ENCODE measurements at regions not wholly inside any gene's neighbourhood (a gene's known extent, or its start where the extent isn't known, plus 50 kb on each side); places are given as distances from the start of the nearest gene placed in this dataset.
"Not testable (repeated sequence)": the region's sequence is repeated elsewhere in the genome, so short reads cannot be mapped to it uniquely, and the experiment has no call there.

DNA sequence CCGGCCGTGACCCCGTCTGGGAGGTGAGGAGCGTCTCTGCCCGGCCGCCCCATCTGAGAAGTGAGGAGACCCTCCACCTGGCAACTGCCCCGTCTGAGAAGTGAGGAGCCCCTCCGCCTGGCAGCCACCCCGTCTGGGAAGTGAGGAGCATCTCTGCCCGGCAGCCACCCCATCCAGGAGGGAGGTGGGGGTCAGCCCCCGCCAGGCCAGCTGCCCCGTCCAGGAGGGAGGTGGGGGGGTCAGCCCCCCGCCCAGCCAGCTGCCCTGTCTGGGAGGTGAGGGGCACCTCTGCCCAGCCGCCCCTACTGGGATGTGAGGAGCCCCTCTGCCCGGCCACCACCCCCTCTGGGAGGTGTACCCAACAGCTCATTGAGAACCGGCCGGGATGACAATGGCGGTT, 428.7 kb downstream of the LTN1 start:
- H3K79me1 ChIP-seq (ENCODE audit: low read length); H3K36me3 ChIP-seq (ENCODE audit: control insufficient read depth in 1 of 2, insufficient read depth in 2 of 2, low read length in 2 of 2); H3K9me3 ChIP-seq (ENCODE audit: insufficient read depth, low read depth, low read length); H3K14ac ChIP-seq (ENCODE audit: low read length); H4K91ac ChIP-seq (ENCODE audit: low read depth, low read length); H2BK5ac ChIP-seq (ENCODE audit: low read depth, low read length, poor library complexity); H3K18ac ChIP-seq (ENCODE audit: low read length); H2BK120ac ChIP-seq (ENCODE audit: insufficient read depth, low read length, poor library complexity); DNase-seq; H4K8ac ChIP-seq (ENCODE audit: low read depth, low read length); H3K27ac ChIP-seq (ENCODE audit: low read depth, low read length); H3K4me3 ChIP-seq (ENCODE audit: low read depth, low read length); H3K79me2 ChIP-seq (ENCODE audit: control insufficient read depth, insufficient read depth, low read length, poor library complexity); H3K4me1 ChIP-seq (ENCODE audit: control insufficient read depth in 1 of 2, insufficient read depth in 2 of 2, low read length in 2 of 2); H2AFZ ChIP-seq (ENCODE audit: insufficient read depth, low read length, poor library complexity); H3K4me2 ChIP-seq (ENCODE audit: low read length); H3K4ac ChIP-seq (ENCODE audit: low read depth, low read length); H3K9ac ChIP-seq (ENCODE audit: low read length); H4K12ac ChIP-seq (ENCODE audit: low read depth, low read length); H3K27me3 ChIP-seq (ENCODE audit: insufficient read depth, low read length); H2AK5ac ChIP-seq (ENCODE audit: low read length); H3K23ac ChIP-seq (ENCODE audit: low read length); H2BK12ac ChIP-seq (ENCODE audit: low read length): not testable (repeated sequence)
- WGBS (ENCODE audit: extremely low coverage, insufficient coverage, insufficient read length): no CpG with 5 or more reads among the region's 18 CpGs

GRCh38 chr21:28561772-28562171, 430.9 kb downstream of the LTN1 start:
- H4K91ac ChIP-seq (ENCODE audit: low read depth, low read length): no peak overlapping the region
- no peak overlapping the region for H4K8ac ChIP-seq (ENCODE audit: low read depth, low read length)
- DNase-seq: no peak
- H3K4me3 ChIP-seq (ENCODE audit: low read depth, low read length): no peak overlapping the region
- no peak overlapping the region for H2AFZ ChIP-seq (ENCODE audit: insufficient read depth, low read length, poor library complexity)
- H3K4me1 ChIP-seq (ENCODE audit: control insufficient read depth in 1 of 2, insufficient read depth in 2 of 2, low read length in 2 of 2): no peaks in the 10 kb centered on the region
- no peak overlapping the region for H3K14ac ChIP-seq (ENCODE audit: low read length)
- H3K9ac ChIP-seq (ENCODE audit: low read length): no peak overlapping the region
- no peak overlapping the region for H3K18ac ChIP-seq (ENCODE audit: low read length)
- H3K27ac ChIP-seq (ENCODE audit: low read depth, low read length): no peak overlapping the region
- H2BK120ac ChIP-seq (ENCODE audit: insufficient read depth, low read length, poor library complexity): no peak overlapping the region
- H3K9me3 ChIP-seq (ENCODE audit: insufficient read depth, low read depth, low read length): no peaks in the 10 kb centered on the region
- no peaks in the 10 kb centered on the region for H3K79me2 ChIP-seq (ENCODE audit: control insufficient read depth, insufficient read depth, low read length, poor library complexity)
- no peak overlapping the region for H2BK12ac ChIP-seq (ENCODE audit: low read length)
- H3K36me3 ChIP-seq (ENCODE audit: control insufficient read depth in 1 of 2, insufficient read depth in 2 of 2, low read length in 2 of 2): no peaks in the 10 kb centered on the region
- H3K79me1 ChIP-seq (ENCODE audit: low read length): no peaks in the 10 kb centered on the region
- no peak overlapping the region for H3K4ac ChIP-seq (ENCODE audit: low read depth, low read length)
- H3K4me2 ChIP-seq (ENCODE audit: low read length): no peak overlapping the region
- no peaks in the 10 kb centered on the region for H3K27me3 ChIP-seq (ENCODE audit: insufficient read depth, low read length)
- H3K23ac ChIP-seq (ENCODE audit: low read length): no peak overlapping the region
- no peak overlapping the region for H2BK5ac ChIP-seq (ENCODE audit: low read depth, low read length, poor library complexity)
- no peak overlapping the region for H2AK5ac ChIP-seq (ENCODE audit: low read length)
- H4K12ac ChIP-seq (ENCODE audit: low read depth, low read length): no peak overlapping the region

DNA sequence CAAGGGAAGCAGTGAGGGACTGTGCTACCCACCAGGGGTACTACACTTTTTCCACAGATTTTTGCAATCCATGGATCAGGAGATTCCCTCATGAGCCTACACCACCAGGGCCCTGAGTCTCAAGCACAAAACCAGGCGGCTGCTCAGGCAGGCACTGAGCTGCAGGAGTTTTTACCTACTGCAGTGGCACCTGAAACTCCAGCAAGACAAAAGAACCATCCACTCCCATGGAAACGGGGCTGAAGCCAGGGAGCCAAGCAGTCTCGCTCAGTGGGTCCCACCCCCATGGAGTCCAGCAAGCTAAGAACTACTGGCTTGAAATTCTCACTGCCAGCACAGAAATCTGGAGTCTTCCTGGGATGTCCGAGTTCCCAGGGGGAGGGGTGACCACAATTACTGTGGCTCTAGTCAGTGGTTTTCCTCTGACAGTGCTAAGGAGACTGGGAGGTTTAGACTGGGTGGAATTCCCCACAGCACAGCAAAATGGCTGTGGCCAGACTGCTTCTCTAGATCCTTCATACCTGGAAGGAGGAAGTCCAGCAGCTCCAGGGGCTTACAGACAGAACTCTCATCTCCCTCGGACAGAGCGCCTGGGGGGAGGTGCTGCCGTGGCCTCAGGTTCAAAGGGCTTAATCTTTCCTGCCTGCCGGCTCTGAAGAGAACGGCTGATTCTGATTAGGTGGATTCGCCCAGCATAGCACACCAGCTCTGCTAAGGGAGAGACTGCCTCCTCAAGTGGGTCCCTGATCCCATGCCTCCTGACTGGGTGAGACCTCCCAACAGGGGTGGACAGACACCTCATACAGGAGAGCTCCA, 437.8 kb downstream of the LTN1 start:
- Histone ChIP-seq H3K4ac (ENCODE audit: low read depth, low read length) (no peak overlapping the region), H3K4me3 (ENCODE audit: low read depth, low read length) (no peak overlapping the region), H3K4me1 (ENCODE audit: control insufficient read depth in 1 of 2, insufficient read depth in 2 of 2, low read length in 2 of 2) (peaks cover 9 to 11% of the 10 kb centered on the region in 2 experiments), H4K12ac (ENCODE audit: low read depth, low read length) (no peak overlapping the region), H3K36me3 (ENCODE audit: control insufficient read depth in 1 of 2, insufficient read depth in 2 of 2, low read length in 2 of 2) (no peaks in the 10 kb centered on the region), H4K91ac (ENCODE audit: low read depth, low read length) (peak overlapping the region; percentile 4), H4K8ac (ENCODE audit: low read depth, low read length) (peak overlapping the region; percentile 56), H3K27ac (ENCODE audit: low read depth, low read length) (peak overlapping the region; percentile 29), H3K27me3 (ENCODE audit: insufficient read depth, low read length) (no peaks in the 10 kb centered on the region), H3K23ac (ENCODE audit: low read length) (no peak overlapping the region), H3K79me1 (ENCODE audit: low read length) (peaks cover 2% of the 10 kb centered on the region), H2BK120ac (ENCODE audit: insufficient read depth, low read length, poor library complexity) (no peak overlapping the region), H2BK12ac (ENCODE audit: low read length) (peak overlapping the region; percentile 20), H3K9me3 (ENCODE audit: insufficient read depth, low read depth, low read length) (no peaks in the 10 kb centered on the region), H2AK5ac (ENCODE audit: low read length) (no peak overlapping the region), H3K18ac (ENCODE audit: low read length) (no peak overlapping the region), H3K9ac (ENCODE audit: low read length) (no peak overlapping the region), H3K4me2 (ENCODE audit: low read length) (peak overlapping the region; percentile 45), H2BK5ac (ENCODE audit: low read depth, low read length, poor library complexity) (no peak overlapping the region), H2AFZ (ENCODE audit: insufficient read depth, low read length, poor library complexity) (no peak overlapping the region), H3K79me2 (ENCODE audit: control insufficient read depth, insufficient read depth, low read length, poor library complexity) (no peaks in the 10 kb centered on the region), H3K14ac (ENCODE audit: low read length) (no peak overlapping the region)
- DNase-seq: no peak
- WGBS (ENCODE audit: extremely low coverage, insufficient coverage, insufficient read length): no CpG with 5 or more reads among the region's 10 CpGs

- Histone ChIP-seq H4K8ac (ENCODE audit: low read depth, low read length) (no peak overlapping the region), H2AK5ac (ENCODE audit: low read length) (no peak overlapping the region), H3K23ac (ENCODE audit: low read length) (no peak overlapping the region), H3K27me3 (ENCODE audit: insufficient read depth, low read length) (no peaks in the 10 kb centered on the region), H4K12ac (ENCODE audit: low read depth, low read length) (no peak overlapping the region), H2BK5ac (ENCODE audit: low read depth, low read length, poor library complexity) (no peak overlapping the region), H2BK120ac (ENCODE audit: insufficient read depth, low read length, poor library complexity) (no peak overlapping the region), H4K91ac (ENCODE audit: low read depth, low read length) (no peak overlapping the region), H2BK12ac (ENCODE audit: low read length) (no peak overlapping the region), H3K36me3 (ENCODE audit: control insufficient read depth in 1 of 2, insufficient read depth in 2 of 2, low read length in 2 of 2) (no peaks in the 10 kb centered on the region), H3K9me3 (ENCODE audit: insufficient read depth, low read depth, low read length) (no peaks in the 10 kb centered on the region), H3K4me2 (ENCODE audit: low read length) (no peak overlapping the region), H3K79me1 (ENCODE audit: low read length) (peaks cover 2% of the 10 kb centered on the region), H3K27ac (ENCODE audit: low read depth, low read length) (no peak overlapping the region), H3K4me3 (ENCODE audit: low read depth, low read length) (no peak overlapping the region), H3K9ac (ENCODE audit: low read length) (no peak overlapping the region), H3K14ac (ENCODE audit: low read length) (no peak overlapping the region), H3K18ac (ENCODE audit: low read length) (no peak overlapping the region), H3K79me2 (ENCODE audit: control insufficient read depth, insufficient read depth, low read length, poor library complexity) (no peaks in the 10 kb centered on the region), H3K4ac (ENCODE audit: low read depth, low read length) (no peak overlapping the region), H3K4me1 (ENCODE audit: control insufficient read depth in 1 of 2, insufficient read depth in 2 of 2, low read length in 2 of 2) (peaks cover 6 to 9% of the 10 kb centered on the region in 2 experiments), H2AFZ (ENCODE audit: insufficient read depth, low read length, poor library complexity) (no peak overlapping the region)
- no peak for DNase-seq
- no CpG with 5 or more reads among the region's 2 CpGs for WGBS (ENCODE audit: extremely low coverage, insufficient coverage, insufficient read length)
These were observed 442.4 kb downstream of the LTN1 start for GRCh38 chr21:28550057-28550825.
